Stimulated activated CD8-positive, alpha-beta memory T cell treated with anti-CD3 and anti-CD28 coated beads, Interleukin-7, amount 100 ng/mL, for 1 hour (primary cell): ENCODE measurements at regions not wholly inside any gene's neighbourhood (a gene's known extent, or its start where the extent isn't known, plus 50 kb on each side); places are given as distances from the start of the nearest gene placed in this dataset.
"Not testable (repeated sequence)": the region's sequence is repeated elsewhere in the genome, so short reads cannot be mapped to it uniquely, and the experiment has no call there.

ENCODE experiments used
- DNase-seq, 2 donors: peaks; one replicate each; pipeline ENCODE4 v3.0.0-alpha.2; 2020; ENCODE audit warnings: low read depth in 2 of 2

- no peak for DNase-seq
Observed at GRCh38 chr7:28328822-28329660, 83.3 kb upstream of the CREB5 start.

- peak in 1 of 2 donors; percentile 9 for DNase-seq
Observed at GRCh38 chr7:28329661-28330363, 82.5 kb upstream of the CREB5 start.

- no peak for DNase-seq
Observed at GRCh38 chr7:28330384-28331070, 81.8 kb upstream of the CREB5 start.

- DNase-seq: no peak
Observed at GRCh38 chr7:28332046-28332445, 80.3 kb upstream of the CREB5 start.

GRCh38 chr7:28333548-28333947 is 78.8 kb upstream of the CREB5 start:
- DNase-seq: not testable (repeated sequence)

- no peak for DNase-seq
Observed at GRCh38 chr7:28336806-28337205, 75.5 kb upstream of the CREB5 start.

- DNase-seq: no peak
Observed at GRCh38 chr7:28338041-28338440, 74.3 kb upstream of the CREB5 start.

GRCh38 chr7:28343462-28343861 is 68.9 kb upstream of the CREB5 start:
- no peak for DNase-seq

GRCh38 chr7:28346256-28346655 is 66.1 kb upstream of the CREB5 start:
- DNase-seq: no peak

- no peak for DNase-seq
Observed at GRCh38 chr7:28346676-28347363, 65.5 kb upstream of the CREB5 start.

GRCh38 chr7:28347475-28348318 is 64.6 kb upstream of the CREB5 start:
- no peak for DNase-seq

GRCh38 chr7:28348636-28349035 is 63.7 kb upstream of the CREB5 start:
- DNase-seq: no peak

- no peak for DNase-seq
Observed at GRCh38 chr7:28349637-28350036, 62.7 kb upstream of the CREB5 start.

- DNase-seq: no peak
Observed at GRCh38 chr7:28350662-28351061, 61.7 kb upstream of the CREB5 start.

GRCh38 chr7:28351450-28351849 is 60.9 kb upstream of the CREB5 start:
- no peak for DNase-seq

- no peak for DNase-seq
Observed at GRCh38 chr7:28354601-28355402, 57.5 kb upstream of the CREB5 start.

GRCh38 chr7:28355635-28356319 is 56.5 kb upstream of the CREB5 start:
- no peak for DNase-seq

GRCh38 chr7:28356619-28357018 is 55.7 kb upstream of the CREB5 start:
- DNase-seq: no peak

GRCh38 chr7:28358423-28358868 is 53.9 kb upstream of the CREB5 start:
- DNase-seq: no peak

GRCh38 chr7:28360739-28361138 is 51.6 kb upstream of the CREB5 start:
- DNase-seq: no peak
